ENCODE measurements at regions not wholly inside any gene's neighbourhood (a gene's known extent, or its start where the extent isn't known, plus 50 kb on each side); places are given as distances from the start of the nearest gene placed in this dataset.
"Not testable (repeated sequence)": the region's sequence is repeated elsewhere in the genome, so short reads cannot be mapped to it uniquely, and the experiment has no call there.

- no peak for DNase-seq (ENCODE audit: low read depth)
Measured at GRCh38 chr9:13817754-13818278, 496.1 kb downstream of the NFIB start.

DNA sequence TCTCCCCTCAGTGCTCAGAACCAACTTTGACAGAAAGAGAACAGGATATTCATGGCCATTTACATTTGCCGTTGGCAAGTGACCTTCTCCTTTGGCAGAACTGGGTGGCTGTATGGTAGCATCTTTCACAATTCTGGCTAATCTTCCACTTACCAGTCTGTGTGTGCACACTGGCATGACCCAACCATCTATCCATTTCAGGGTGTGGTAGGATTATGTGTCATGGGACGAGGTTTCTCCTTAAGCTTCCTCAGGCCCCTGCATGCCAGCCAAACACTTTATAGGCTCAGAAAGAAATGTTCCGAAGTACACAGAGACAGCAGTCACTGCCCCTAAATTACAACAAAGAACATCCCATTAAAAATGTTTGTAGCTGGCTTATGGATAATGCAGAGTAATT lies 497.1 kb downstream of the NFIB start:
- DNase-seq (ENCODE audit: low read depth), result no peak

GRCh38 chr9:13814647-13815400 lies 499.1 kb downstream of the NFIB start:
- DNase-seq (ENCODE audit: low read depth), result no peak

- no peak for DNase-seq (ENCODE audit: low read depth)
Measured at GRCh38 chr9:13811876-13812275, 502.1 kb downstream of the NFIB start.

DNA sequence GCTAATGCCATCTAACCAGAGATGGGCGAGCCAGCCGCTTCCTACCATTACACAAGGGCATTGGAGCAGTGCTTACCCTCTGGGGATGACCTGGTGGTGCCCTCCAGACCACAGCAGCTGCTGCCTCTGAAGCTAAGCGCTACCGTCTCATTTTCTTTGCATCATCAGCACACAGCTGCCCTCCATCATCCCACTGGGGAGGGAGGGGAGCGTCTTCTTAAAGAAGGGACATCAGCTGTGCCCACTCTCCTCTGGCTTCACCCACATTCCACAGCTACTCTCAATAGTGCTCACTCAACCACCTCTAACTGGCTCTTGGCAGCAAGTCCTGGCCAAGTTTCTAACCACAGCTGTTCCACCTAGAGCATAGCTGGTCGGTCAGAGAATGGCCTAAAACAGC lies 503.4 kb downstream of the NFIB start:
- DNase-seq (ENCODE audit: low read depth), result no peak

- no peak for DNase-seq (ENCODE audit: low read depth)
Measured at GRCh38 chr9:13809401-13809800, 504.5 kb downstream of the NFIB start.

GRCh38 chr9:13807118-13807517 lies 506.8 kb downstream of the NFIB start:
- DNase-seq (ENCODE audit: low read depth), result no peak

DNA sequence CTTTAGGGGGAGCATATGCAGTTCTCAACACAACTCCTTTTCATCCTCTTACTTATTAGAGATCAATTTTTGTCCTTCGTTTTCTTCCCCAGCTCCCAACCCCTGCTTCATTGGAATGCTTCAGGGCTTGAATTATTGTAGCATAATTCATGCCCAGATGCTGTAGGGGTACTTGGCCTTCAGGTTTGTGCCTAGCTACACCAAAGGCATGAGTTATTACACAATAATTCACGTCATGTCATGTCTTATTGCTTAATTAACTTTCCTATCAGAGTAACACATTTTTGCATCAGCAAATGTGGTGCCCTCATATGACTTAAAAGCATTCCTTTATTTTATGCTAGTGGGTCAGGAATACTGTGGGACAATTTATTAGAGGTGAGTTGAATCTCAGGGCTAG lies 507.2 kb downstream of the NFIB start:
- DNase-seq (ENCODE audit: low read depth), result no peak

- no peak for DNase-seq (ENCODE audit: low read depth)
Measured at GRCh38 chr9:13805546-13805945, 508.4 kb downstream of the NFIB start.

- no peak for DNase-seq (ENCODE audit: low read depth)
Measured at GRCh38 chr9:13804532-13804931, 509.4 kb downstream of the NFIB start.

- DNase-seq (ENCODE audit: low read depth), result no peak
Measured at GRCh38 chr9:13800776-13801175, 513.2 kb downstream of the NFIB start.

DNA sequence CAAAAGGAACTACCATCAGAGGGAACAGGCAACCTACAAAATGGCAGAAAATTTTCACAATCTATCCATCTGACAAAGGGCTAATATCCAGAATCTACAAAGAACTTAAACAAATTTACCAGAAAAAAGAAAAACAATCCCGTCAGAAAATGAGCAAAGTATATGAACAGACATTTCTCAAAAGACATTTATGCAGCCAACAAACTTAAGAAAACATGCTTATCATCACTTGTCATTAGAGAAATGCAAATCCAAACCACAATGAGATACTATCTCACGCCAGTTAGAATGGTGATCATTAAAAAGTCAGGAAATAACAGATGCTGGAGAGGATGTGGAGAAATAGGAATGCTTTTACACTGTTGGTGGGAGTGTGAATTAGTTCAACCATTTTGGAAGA lies 516.2 kb downstream of the NFIB start:
- not testable (repeated sequence) for DNase-seq (ENCODE audit: low read depth)

GRCh38 chr9:13791816-13792215 lies 512.3 kb upstream of the MPDZ start:
- DNase-seq (ENCODE audit: low read depth), result no peak

DNA sequence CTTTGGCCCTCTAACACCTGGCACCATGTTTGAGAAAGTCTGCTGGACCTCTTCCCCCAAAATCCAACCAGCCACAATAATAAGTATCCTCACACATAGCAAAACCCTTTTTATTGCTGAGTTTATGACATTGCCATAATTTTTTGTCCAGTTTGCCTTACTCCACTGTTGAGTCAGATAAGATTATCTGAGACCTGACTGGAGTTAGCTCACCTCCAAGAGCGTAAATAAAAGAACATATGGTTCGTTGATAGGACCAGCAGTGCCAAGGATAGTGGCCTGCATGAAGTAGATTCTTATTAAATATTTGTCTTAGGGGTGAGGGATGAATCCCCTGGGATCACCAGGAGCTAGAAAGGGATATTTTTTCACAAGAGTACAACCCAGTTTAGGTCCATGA lies 510.6 kb upstream of the MPDZ start:
- DNase-seq (ENCODE audit: low read depth), result no peak

- peak; percentile 95 for DNase-seq (ENCODE audit: low read depth)
Measured at GRCh38 chr9:13787234-13787833, 507.8 kb upstream of the MPDZ start.

- DNase-seq (ENCODE audit: low read depth), result no peak
Measured at GRCh38 chr9:13786711-13787110, 507.2 kb upstream of the MPDZ start.

DNA sequence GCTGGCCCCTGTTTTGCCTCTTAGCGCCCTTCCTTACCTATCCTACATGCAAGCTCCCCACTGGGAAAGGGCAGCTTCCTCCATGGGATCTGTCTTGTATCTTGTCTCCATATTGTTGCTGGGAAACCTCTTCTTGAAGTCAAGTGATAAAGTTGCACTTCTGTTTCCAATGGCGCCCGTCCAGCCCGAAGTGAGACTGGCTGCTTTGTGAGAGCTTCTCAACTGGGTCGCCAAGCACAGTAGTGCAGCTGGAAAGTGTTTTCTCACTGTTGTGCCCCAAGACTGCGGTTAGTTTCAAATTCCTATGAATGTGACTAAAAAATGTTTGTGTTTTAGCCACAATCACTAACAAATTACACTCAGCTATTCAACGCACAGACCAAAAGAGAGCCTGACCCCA lies 506.6 kb upstream of the MPDZ start:
- no peak for DNase-seq (ENCODE audit: low read depth)

GRCh38 chr9:13779106-13779505 lies 499.6 kb upstream of the MPDZ start:
- no peak for DNase-seq (ENCODE audit: low read depth)

- DNase-seq (ENCODE audit: low read depth), result no peak
Measured at GRCh38 chr9:13778631-13779030, 499.1 kb upstream of the MPDZ start.

DNA sequence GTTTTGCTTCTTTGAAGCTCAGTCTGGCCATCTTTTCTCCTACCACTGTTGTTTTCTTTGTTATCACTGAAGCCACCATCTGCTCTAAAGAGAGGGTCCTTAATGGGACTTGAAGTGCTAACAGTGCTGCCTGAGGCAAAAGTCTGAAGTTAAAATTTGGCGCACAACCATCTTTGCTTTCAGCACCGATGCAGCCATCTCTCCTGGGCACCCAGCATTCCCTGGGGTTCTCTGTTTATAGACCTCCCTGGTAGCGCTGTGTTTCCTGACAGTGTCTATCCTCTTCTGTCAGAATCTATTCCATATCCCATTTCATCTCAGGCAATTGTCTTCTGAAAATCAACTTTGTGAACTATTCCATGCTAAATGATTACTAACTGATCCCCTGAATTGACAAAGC lies 491.5 kb upstream of the MPDZ start:
- DNase-seq (ENCODE audit: low read depth), result no peak

- DNase-seq (ENCODE audit: low read depth), result no peak
Measured at GRCh38 chr9:13769641-13770040, 490.1 kb upstream of the MPDZ start.

- no peak for DNase-seq (ENCODE audit: low read depth)
Measured at GRCh38 chr9:13769006-13769405, 489.5 kb upstream of the MPDZ start.

GRCh38 chr9:13762209-13762608 lies 482.7 kb upstream of the MPDZ start:
- no peak for DNase-seq (ENCODE audit: low read depth)

- no peak for DNase-seq (ENCODE audit: low read depth)
Measured at GRCh38 chr9:13759551-13759950, 480.1 kb upstream of the MPDZ start.
